ENCODE measurements at regions not wholly inside any gene's neighbourhood (a gene's known extent, or its start where the extent isn't known, plus 50 kb on each side); places are given as distances from the start of the nearest gene placed in this dataset.
"Not testable (repeated sequence)": the region's sequence is repeated elsewhere in the genome, so short reads cannot be mapped to it uniquely, and the experiment has no call there.

- Histone ChIP-seq H3K27me3 (ENCODE audit: control insufficient read depth, insufficient read depth, low read length) (no peaks in the 10 kb centered on the region), H3K9ac (ENCODE audit: low read length) (no peak overlapping the region), H3K36me3 (ENCODE audit: control insufficient read depth, low read depth, low read length) (no peaks in the 10 kb centered on the region), H3K4me3 (ENCODE audit: low read length) (no peak overlapping the region), H3K27ac (ENCODE audit: low read length) (no peak overlapping the region), H3K4me1 (ENCODE audit: control insufficient read depth, low read depth, low read length) (no peaks in the 10 kb centered on the region), H3K9me3 (ENCODE audit: control insufficient read depth, low read depth, low read length) (no peaks in the 10 kb centered on the region)
Measured at GRCh38 chr9:96107436-96107835, 194.5 kb downstream of the HSD17B3 start.

- H3K36me3 ChIP-seq (ENCODE audit: control insufficient read depth, low read depth, low read length) = no peaks in the 10 kb centered on the region
- no peak overlapping the region for H3K9ac ChIP-seq (ENCODE audit: low read length)
- no peaks in the 10 kb centered on the region for H3K27me3 ChIP-seq (ENCODE audit: control insufficient read depth, insufficient read depth, low read length)
- peaks cover 4% of the 10 kb centered on the region for H3K4me1 ChIP-seq (ENCODE audit: control insufficient read depth, low read depth, low read length)
- no peak overlapping the region for H3K27ac ChIP-seq (ENCODE audit: low read length)
- no peak overlapping the region for H3K4me3 ChIP-seq (ENCODE audit: low read length)
- no peaks in the 10 kb centered on the region for H3K9me3 ChIP-seq (ENCODE audit: control insufficient read depth, low read depth, low read length)
Measured at GRCh38 chr9:96100385-96101300, 201.3 kb downstream of the HSD17B3 start.

DNA sequence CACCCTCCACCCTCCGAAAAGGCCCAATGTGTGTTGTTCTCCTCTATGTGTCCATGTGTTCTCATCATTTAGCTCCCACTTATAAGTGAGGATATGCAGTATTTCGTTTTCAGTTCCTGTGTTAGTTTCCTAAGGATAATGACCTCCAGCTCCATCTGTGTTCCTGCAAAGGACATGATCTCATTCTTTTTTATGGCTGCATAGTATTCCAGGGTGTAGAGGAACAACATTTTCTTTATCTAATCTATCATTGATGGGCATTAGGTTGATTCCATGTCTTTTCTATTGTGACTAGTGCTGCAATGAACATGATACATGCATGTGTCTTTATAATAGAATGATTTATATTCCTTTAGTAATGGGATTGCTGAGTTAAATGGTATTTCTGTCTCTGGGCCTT lies 211.3 kb downstream of the HSD17B3 start:
- H3K9me3 ChIP-seq (ENCODE audit: control insufficient read depth, low read depth, low read length); H3K27ac ChIP-seq (ENCODE audit: low read length); H3K9ac ChIP-seq (ENCODE audit: low read length); H3K36me3 ChIP-seq (ENCODE audit: control insufficient read depth, low read depth, low read length); H3K4me3 ChIP-seq (ENCODE audit: low read length); H3K27me3 ChIP-seq (ENCODE audit: control insufficient read depth, insufficient read depth, low read length): not testable (repeated sequence)
- peaks cover 20% of the 10 kb centered on the region for H3K4me1 ChIP-seq (ENCODE audit: control insufficient read depth, low read depth, low read length)

GRCh38 chr9:96089452-96090085 lies 212.4 kb downstream of the HSD17B3 start:
- Histone ChIP-seq H3K27ac (ENCODE audit: low read length) (no peak overlapping the region), H3K4me1 (ENCODE audit: control insufficient read depth, low read depth, low read length) (peaks cover 20% of the 10 kb centered on the region), H3K4me3 (ENCODE audit: low read length) (no peak overlapping the region), H3K27me3 (ENCODE audit: control insufficient read depth, insufficient read depth, low read length) (no peaks in the 10 kb centered on the region), H3K36me3 (ENCODE audit: control insufficient read depth, low read depth, low read length) (no peaks in the 10 kb centered on the region), H3K9ac (ENCODE audit: low read length) (no peak overlapping the region), H3K9me3 (ENCODE audit: control insufficient read depth, low read depth, low read length) (no peaks in the 10 kb centered on the region)

DNA sequence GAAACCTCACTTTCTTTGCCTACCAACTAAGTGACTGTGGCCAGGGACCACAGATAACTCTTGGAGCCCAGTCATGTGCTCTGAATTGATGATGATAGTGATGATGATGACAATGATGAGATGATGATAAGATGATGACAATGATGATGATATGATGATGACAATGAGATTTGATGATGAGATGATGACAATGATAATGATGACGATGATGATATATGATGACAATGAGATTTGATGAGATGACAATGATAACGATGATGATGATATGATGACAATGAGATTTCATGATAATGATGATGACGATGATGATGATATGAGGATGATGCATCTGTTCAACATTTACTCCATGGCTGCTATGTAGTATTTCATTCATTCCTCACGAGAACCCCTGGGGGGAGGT lies 213.0 kb downstream of the ERCC6L2 start:
- no peaks in the 10 kb centered on the region for H3K36me3 ChIP-seq (ENCODE audit: control insufficient read depth, low read depth, low read length)
- peaks cover 20% of the 10 kb centered on the region for H3K4me1 ChIP-seq (ENCODE audit: control insufficient read depth, low read depth, low read length)
- H3K9ac ChIP-seq (ENCODE audit: low read length) = no peak overlapping the region
- no peaks in the 10 kb centered on the region for H3K27me3 ChIP-seq (ENCODE audit: control insufficient read depth, insufficient read depth, low read length)
- no peak overlapping the region for H3K4me3 ChIP-seq (ENCODE audit: low read length)
- no peaks in the 10 kb centered on the region for H3K9me3 ChIP-seq (ENCODE audit: control insufficient read depth, low read depth, low read length)
- H3K27ac ChIP-seq (ENCODE audit: low read length) = no peak overlapping the region

GRCh38 chr9:96087669-96088299 lies 212.3 kb downstream of the ERCC6L2 start:
- Histone ChIP-seq H3K9ac (ENCODE audit: low read length) (no peak overlapping the region), H3K4me1 (ENCODE audit: control insufficient read depth, low read depth, low read length) (peaks cover 20% of the 10 kb centered on the region), H3K9me3 (ENCODE audit: control insufficient read depth, low read depth, low read length) (no peaks in the 10 kb centered on the region), H3K27ac (ENCODE audit: low read length) (no peak overlapping the region), H3K36me3 (ENCODE audit: control insufficient read depth, low read depth, low read length) (no peaks in the 10 kb centered on the region), H3K27me3 (ENCODE audit: control insufficient read depth, insufficient read depth, low read length) (no peaks in the 10 kb centered on the region), H3K4me3 (ENCODE audit: low read length) (no peak overlapping the region)

DNA sequence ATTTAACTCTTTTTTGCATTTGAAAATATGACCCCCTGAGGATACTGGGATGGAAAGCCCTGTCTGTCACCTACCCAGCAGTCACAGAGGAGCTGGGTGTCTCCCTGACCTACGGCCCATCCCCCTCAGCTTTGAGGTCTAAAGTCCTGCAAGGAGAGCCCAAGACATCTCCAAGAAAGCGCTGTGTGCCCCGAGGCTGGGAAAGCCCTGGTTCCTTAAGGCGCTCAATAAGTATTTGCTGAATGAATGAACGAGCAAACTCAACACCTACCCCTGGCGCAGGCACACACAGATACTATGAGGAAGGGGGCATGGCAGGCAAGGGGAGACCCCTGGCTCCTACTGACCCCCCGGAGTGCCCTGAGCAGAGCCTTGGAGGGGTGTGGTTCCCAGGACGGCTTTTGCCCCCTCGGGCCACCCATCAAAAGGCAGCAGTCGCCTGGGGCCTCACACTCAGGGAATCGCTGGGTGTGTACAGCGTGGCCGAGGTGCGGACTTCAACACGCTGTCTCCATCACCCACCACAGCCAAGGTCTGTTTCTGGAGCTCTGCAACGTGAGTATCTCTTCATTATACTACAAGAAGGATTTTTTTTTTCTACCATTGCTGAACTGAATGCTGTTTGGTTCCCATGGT lies 211.6 kb downstream of the ERCC6L2 start:
- no peaks in the 10 kb centered on the region for H3K9me3 ChIP-seq (ENCODE audit: control insufficient read depth, low read depth, low read length)
- H3K27ac ChIP-seq (ENCODE audit: low read length) = no peak overlapping the region
- no peaks in the 10 kb centered on the region for H3K27me3 ChIP-seq (ENCODE audit: control insufficient read depth, insufficient read depth, low read length)
- peaks cover 20% of the 10 kb centered on the region for H3K4me1 ChIP-seq (ENCODE audit: control insufficient read depth, low read depth, low read length)
- no peaks in the 10 kb centered on the region for H3K36me3 ChIP-seq (ENCODE audit: control insufficient read depth, low read depth, low read length)
- no peak overlapping the region for H3K9ac ChIP-seq (ENCODE audit: low read length)
- H3K4me3 ChIP-seq (ENCODE audit: low read length) = no peak overlapping the region

- Histone ChIP-seq H3K9ac (ENCODE audit: low read length) (no peak overlapping the region), H3K27me3 (ENCODE audit: control insufficient read depth, insufficient read depth, low read length) (no peaks in the 10 kb centered on the region), H3K4me3 (ENCODE audit: low read length) (no peak overlapping the region), H3K9me3 (ENCODE audit: control insufficient read depth, low read depth, low read length) (no peaks in the 10 kb centered on the region), H3K36me3 (ENCODE audit: control insufficient read depth, low read depth, low read length) (no peaks in the 10 kb centered on the region), H3K4me1 (ENCODE audit: control insufficient read depth, low read depth, low read length) (peaks cover 20% of the 10 kb centered on the region), H3K27ac (ENCODE audit: low read length) (no peak overlapping the region)
Measured at GRCh38 chr9:96085491-96086143, 210.1 kb downstream of the ERCC6L2 start.

DNA sequence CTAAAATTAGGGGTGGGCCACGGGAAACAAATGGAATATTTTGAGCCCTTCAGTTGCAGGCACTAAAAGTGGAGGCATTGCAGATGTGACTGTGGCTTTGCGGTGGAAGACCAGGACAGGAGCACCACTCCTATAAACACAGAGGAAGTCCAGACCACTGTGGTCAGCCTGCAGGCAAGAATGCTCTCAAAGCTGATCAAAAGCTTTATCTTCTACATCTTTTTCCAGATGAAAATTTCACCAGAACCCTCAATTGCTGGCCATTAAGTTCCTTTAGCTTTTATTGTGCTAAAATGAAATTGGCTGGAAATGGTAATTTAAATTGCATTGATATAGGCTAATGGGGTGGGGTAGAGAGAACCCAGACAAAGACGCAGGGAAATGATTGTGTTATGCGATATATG lies 208.8 kb downstream of the ERCC6L2 start:
- Histone ChIP-seq H3K4me1 (ENCODE audit: control insufficient read depth, low read depth, low read length) (peaks cover 20% of the 10 kb centered on the region), H3K9ac (ENCODE audit: low read length) (no peak overlapping the region)

GRCh38 chr9:96082516-96083232 lies 207.2 kb downstream of the ERCC6L2 start:
- Histone ChIP-seq H3K9ac (ENCODE audit: low read length) (no peak overlapping the region), H3K27me3 (ENCODE audit: control insufficient read depth, insufficient read depth, low read length) (no peaks in the 10 kb centered on the region), H3K36me3 (ENCODE audit: control insufficient read depth, low read depth, low read length) (no peaks in the 10 kb centered on the region), H3K4me3 (ENCODE audit: low read length) (no peak overlapping the region), H3K27ac (ENCODE audit: low read length) (no peak overlapping the region), H3K9me3 (ENCODE audit: control insufficient read depth, low read depth, low read length) (no peaks in the 10 kb centered on the region), H3K4me1 (ENCODE audit: control insufficient read depth, low read depth, low read length) (peaks cover 12% of the 10 kb centered on the region)

More for the DNA sequence above, 208.8 kb downstream of the ERCC6L2 start:
- Histone ChIP-seq H3K4me3 (ENCODE audit: low read length) (no peak overlapping the region), H3K36me3 (ENCODE audit: control insufficient read depth, low read depth, low read length) (no peaks in the 10 kb centered on the region), H3K27ac (ENCODE audit: low read length) (no peak overlapping the region), H3K9me3 (ENCODE audit: control insufficient read depth, low read depth, low read length) (no peaks in the 10 kb centered on the region), H3K27me3 (ENCODE audit: control insufficient read depth, insufficient read depth, low read length) (no peaks in the 10 kb centered on the region)
